Endothelial cell of umbilical vein (primary cell): ENCODE measurements at regions not wholly inside any gene's neighbourhood (a gene's known extent, or its start where the extent isn't known, plus 50 kb on each side); places are given as distances from the start of the nearest gene placed in this dataset.

ENCODE experiments used
- BruUV-seq: library from RNA; stranded (reverse); fragments of 400-500 nt; replicated peaks from 2 replicates; lab custom pipeline; 2021; lab: Mats Ljungman, UMichigan
- CTCF ChIA-PET: fragments of 300-600, 350-600 bp; sonication (Branson Sonifier 250); formaldehyde crosslinking; loops from one replicate; lab custom pipeline; 2021; ENCODE audit warnings: antibody characterized with exemption, inconsistent platforms; lab: Charles Lee
- POLR2A ChIA-PET: fragments of 300-600, 350-600 bp; sonication (Branson Sonifier 250); formaldehyde crosslinking; loops from one replicate; lab custom pipeline; 2021; ENCODE audit warnings: antibody characterized with exemption, inconsistent platforms; lab: Charles Lee
- DNase-seq: peaks from one replicate; pipeline ENCODE4 v3.0.0-alpha.2; 2011; ENCODE audit warnings: low read depth, low spot score
- FAIRE-seq: peaks from 2 replicates; lab custom pipeline; 2011; peaks lifted over from hg19 to GRCh38; lab: Jason Lieb, UNC
- H2AFZ ChIP-seq: 2 replicates; pipeline ENCODE4 v1.6.0; 2012; ENCODE audit warnings: low read depth, low read length, control low read depth, inconsistent platforms
- H3K27ac ChIP-seq: 2 replicates; pipeline ENCODE4 v1.5.1; 2011; ENCODE audit warnings: low read depth, mild to moderate bottlenecking, control low read depth, low read length, moderate library complexity; ENCODE audit not compliant: insufficient read depth
- H3K27me3 ChIP-seq, 2 experiments: 2 replicates each; pipeline versions ENCODE4 v1.6.0 to v1.6.1; 2011; ENCODE audit warnings: low read length in 2 of 2, mixed read lengths in 1 of 2; ENCODE audit not compliant: control insufficient read depth in 2 of 2, insufficient read depth in 2 of 2
- H3K36me3 ChIP-seq, 2 experiments: 2 replicates in 1 of 2; 3 replicates in 1 of 2; pipeline ENCODE4 v1.5.1; 2011; ENCODE audit warnings: low read length in 2 of 2, mild to moderate bottlenecking in 1 of 2, moderate library complexity in 1 of 2; ENCODE audit not compliant: control insufficient read depth in 2 of 2, insufficient read depth in 2 of 2; ENCODE audit errors: extremely low read depth in 1 of 2
- H3K4me1 ChIP-seq: 3 replicates; pipeline ENCODE4 v1.5.1; 2011; ENCODE audit warnings: mild to moderate bottlenecking, low read length; ENCODE audit not compliant: control insufficient read depth, insufficient read depth; ENCODE audit errors: extremely low read depth
- H3K4me2 ChIP-seq: 2 replicates; pipeline ENCODE4 v1.6.1; 2011; ENCODE audit warnings: low read length, control low read depth, mixed read lengths; ENCODE audit not compliant: insufficient read depth
- H3K4me3 ChIP-seq, 3 experiments: fragments of 200-600 bp in 1 of 3; sonication (generic), shearing (Covaris generic) in 1 of 3; replicated peaks in 1 of 3; 2 replicates each; pipeline ENCODE4 v1.5.1; 2011 to 2016; ENCODE audit warnings: control low read depth in 3 of 3, low read length in 3 of 3, mild to moderate bottlenecking in 2 of 3, inconsistent platforms in 1 of 3, low read depth in 1 of 3, moderate library complexity in 1 of 3; ENCODE audit not compliant: insufficient read depth in 1 of 3
- H3K79me2 ChIP-seq: 2 replicates; pipeline ENCODE4 v1.6.0; 2012; ENCODE audit warnings: low read length, inconsistent platforms; ENCODE audit not compliant: control insufficient read depth, insufficient read depth
- H3K9ac ChIP-seq: replicated peaks from 2 replicates; pipeline ENCODE3; 2011; ENCODE audit warnings: low read length, control low read depth; ENCODE audit not compliant: insufficient read depth; ENCODE audit errors: extremely low read depth
- H3K9me1 ChIP-seq: replicated peaks from 3 replicates; pipeline ENCODE4 v1.6.0; 2011; ENCODE audit warnings: mild to moderate bottlenecking, low read length; ENCODE audit not compliant: control insufficient read depth, insufficient read depth; ENCODE audit errors: extremely low read depth
- H3K9me3 ChIP-seq: replicated peaks from 2 replicates; pipeline ENCODE4 v1.5.1; 2012; ENCODE audit warnings: low read length, inconsistent platforms; ENCODE audit not compliant: control insufficient read depth, insufficient read depth
- H4K20me1 ChIP-seq: replicated peaks from 2 replicates; pipeline ENCODE3; 2011; ENCODE audit warnings: mild to moderate bottlenecking, low read length; ENCODE audit not compliant: control insufficient read depth, insufficient read depth; ENCODE audit errors: extremely low read depth
- CTCF ChIP-seq, 2 donors: IDR thresholded peaks; 1 replicate in 1 of 2; 2 replicates in 1 of 2; pipeline ENCODE4 v1.5.1; 2011; ENCODE audit warnings: low read length in 2 of 2, mild to moderate bottlenecking in 2 of 2, moderate library complexity in 2 of 2, control low read depth in 1 of 2, inconsistent platforms in 1 of 2, low read depth in 1 of 2; ENCODE audit not compliant: insufficient read depth in 1 of 2; ENCODE audit errors: extremely low read depth in 1 of 2
- EZH2 ChIP-seq: IDR thresholded peaks from 2 replicates; pipeline ENCODE4 v1.6.1; 2012; ENCODE audit warnings: borderline replicate concordance, low read depth, mild to moderate bottlenecking, moderate library complexity, low read length, inconsistent platforms; ENCODE audit not compliant: severe bottlenecking
- FOS ChIP-seq: IDR thresholded peaks from 2 replicates; pipeline ENCODE4 v1.6.1; 2011; ENCODE audit warnings: mild to moderate bottlenecking, low read length, moderate library complexity, borderline replicate concordance; ENCODE audit not compliant: insufficient read depth
- GATA2 ChIP-seq: IDR thresholded peaks from 2 replicates; pipeline ENCODE4 v1.7.0; 2011; ENCODE audit warnings: low read depth, mild to moderate bottlenecking, moderate library complexity, mixed read lengths, low read length; ENCODE audit not compliant: insufficient read length, insufficient read depth
- JUN ChIP-seq: IDR thresholded peaks from 2 replicates; pipeline ENCODE4 v1.6.1; 2011; ENCODE audit warnings: borderline replicate concordance, low read depth; ENCODE audit not compliant: insufficient read length, insufficient read depth
- MAX ChIP-seq: IDR thresholded peaks from 2 replicates; pipeline ENCODE4 v1.6.1; 2011; ENCODE audit not compliant: insufficient read depth, insufficient read length
- MYC ChIP-seq: IDR thresholded peaks from one replicate; pipeline ENCODE4 v1.6.1; 2011; ENCODE audit warnings: mild to moderate bottlenecking, low read depth, low read length
- POLR2A ChIP-seq: IDR thresholded peaks from 2 replicates; pipeline ENCODE4 v1.6.1; 2012; ENCODE audit warnings: low read depth, mild to moderate bottlenecking, control low read depth, low read length
- POLR2AphosphoS5 ChIP-seq: IDR thresholded peaks from 2 replicates; pipeline ENCODE4 v1.6.1; 2012; ENCODE audit warnings: low read depth, mild to moderate bottlenecking, control low read depth, low read length, moderate library complexity; ENCODE audit not compliant: insufficient read depth
- dilution Hi-C: fragments of 300-500 bp; cut with MboI; formaldehyde crosslinking; loops from one replicate; pipeline ENCODE4 v1.15.0; 2019; ENCODE audit warnings: low sequenced_read_pairs; ENCODE audit not compliant: extremely low pct_ligation_motif_present
- intact Hi-C: fragments of 100-400 bp; cut with micrococcal nuclease; formaldehyde crosslinking; loops from one replicate; pipeline ENCODE4 v1.10.0; 2022

- DNase-seq = no peak
- dilution Hi-C loops = no loop called here
- no TSS peak for BruUV-seq
Measured at GRCh38 chr7:10085231-10085630, 888.4 kb upstream of the PHF14 start.

GRCh38 chr7:10100572-10100971, 873.1 kb upstream of the PHF14 start:
- H3K4me2 ChIP-seq = no peak overlapping the region
- CTCF ChIA-PET = no interaction called here
- no peak overlapping the region for H3K9ac ChIP-seq
- no peaks in the 10 kb centered on the region for H3K9me3 ChIP-seq
- no peaks in the 10 kb centered on the region for H3K9me1 ChIP-seq
- no peaks in the 10 kb centered on the region for H3K27me3 ChIP-seq
- intact Hi-C loops = no loop called here
- no peaks in the 10 kb centered on the region for H4K20me1 ChIP-seq
- no peaks in the 10 kb centered on the region for H3K4me1 ChIP-seq
- DNase-seq = no peak
- no peak overlapping the region for H3K4me3 ChIP-seq
- dilution Hi-C loops = no loop called here
- no TSS peak for BruUV-seq
- H3K79me2 ChIP-seq = no peaks in the 10 kb centered on the region
- POLR2A ChIA-PET = no interaction called here
- TF ChIP-seq GATA2 = no peak
- TF ChIP-seq JUN = no peak
- no peak for TF ChIP-seq MYC
- no peak for TF ChIP-seq MAX
- TF ChIP-seq POLR2AphosphoS5 = no peak
- no peak for TF ChIP-seq FOS
- TF ChIP-seq POLR2A = no peak
- no peak for TF ChIP-seq EZH2
- TF ChIP-seq CTCF (IDR thresholded peaks at IDR 0.05; ENCODE audit: extremely low read depth in 1 of 2, insufficient read depth in 1 of 2, low read depth in 1 of 2, low read length in 2 of 2) = no peak
- no peaks in the 10 kb centered on the region for H3K36me3 ChIP-seq
- H3K27ac ChIP-seq = no peak overlapping the region
- FAIRE-seq = no peak
- no peak overlapping the region for H2AFZ ChIP-seq

More at GRCh38 chr7:10085231-10085630, 888.4 kb upstream of the PHF14 start:
- no peaks in the 10 kb centered on the region for H3K36me3 ChIP-seq
- no peaks in the 10 kb centered on the region for H3K79me2 ChIP-seq
- H3K27ac ChIP-seq = no peak overlapping the region
- no peak for FAIRE-seq
- no peaks in the 10 kb centered on the region for H3K27me3 ChIP-seq
- no peaks in the 10 kb centered on the region for H4K20me1 ChIP-seq
- H3K9me1 ChIP-seq = no peaks in the 10 kb centered on the region
- H3K4me2 ChIP-seq = no peak overlapping the region
- H3K4me1 ChIP-seq = no peaks in the 10 kb centered on the region
- ChIA-PET POLR2A (no interaction called here), CTCF (no interaction called here)
- no peak overlapping the region for H3K4me3 ChIP-seq
- H3K9ac ChIP-seq = no peak overlapping the region
- intact Hi-C loops = no loop called here
- TF ChIP-seq MAX = no peak
- no peak for TF ChIP-seq GATA2
- no peak for TF ChIP-seq MYC
- no peak for TF ChIP-seq JUN
- no peak for TF ChIP-seq POLR2AphosphoS5
- no peak for TF ChIP-seq EZH2
- TF ChIP-seq FOS = no peak
- no peak overlapping the region for H2AFZ ChIP-seq
- no peaks in the 10 kb centered on the region for H3K9me3 ChIP-seq
